Fibroblast of lung (primary cell): ENCODE measurements at regions not wholly inside any gene's neighbourhood (a gene's known extent, or its start where the extent isn't known, plus 50 kb on each side); places are given as distances from the start of the nearest gene placed in this dataset.

Experiments used
- EZH2 ChIP-seq: IDR thresholded peaks from 2 replicates; pipeline ENCODE4 v1.5.1; 2012; ENCODE audit warnings: low read length, control low read depth, mild to moderate bottlenecking; ENCODE audit errors: missing control alignments
- TF ChIP-seq, protein P1 (sequence below), 2 donors: IDR thresholded peaks in 1 of 2; conservative IDR thresholded peaks in 1 of 2; 1 replicate in 1 of 2; 2 replicates in 1 of 2; pipeline ENCODE4 v1.5.1; 2011 to 2012; ENCODE audit warnings: low read length in 2 of 2, control low read depth in 1 of 2, inconsistent platforms in 1 of 2, low read depth in 1 of 2, mild to moderate bottlenecking in 1 of 2

DNA sequence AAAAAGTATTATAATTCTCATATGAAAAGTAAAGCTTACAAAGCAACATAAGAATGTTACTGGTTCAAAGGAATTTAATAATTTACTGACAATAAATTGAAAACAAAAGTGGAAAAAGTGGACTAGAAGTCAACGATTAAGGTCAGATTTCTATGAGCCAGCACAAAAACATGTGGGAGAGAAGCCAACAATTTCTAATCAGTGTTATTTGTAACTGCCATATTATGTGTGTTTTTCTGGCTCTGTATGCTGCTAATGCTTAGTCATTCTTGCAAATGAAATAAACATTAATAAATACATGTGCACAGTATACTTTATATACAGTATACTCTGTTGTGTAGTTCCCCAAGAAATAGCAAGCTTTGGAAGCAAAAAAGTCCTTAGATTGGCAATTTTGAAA is 301.3 kb upstream of the RGPD4 start:
- no peak for TF ChIP-seq EZH2
- TF ChIP-seq, protein P1, sequence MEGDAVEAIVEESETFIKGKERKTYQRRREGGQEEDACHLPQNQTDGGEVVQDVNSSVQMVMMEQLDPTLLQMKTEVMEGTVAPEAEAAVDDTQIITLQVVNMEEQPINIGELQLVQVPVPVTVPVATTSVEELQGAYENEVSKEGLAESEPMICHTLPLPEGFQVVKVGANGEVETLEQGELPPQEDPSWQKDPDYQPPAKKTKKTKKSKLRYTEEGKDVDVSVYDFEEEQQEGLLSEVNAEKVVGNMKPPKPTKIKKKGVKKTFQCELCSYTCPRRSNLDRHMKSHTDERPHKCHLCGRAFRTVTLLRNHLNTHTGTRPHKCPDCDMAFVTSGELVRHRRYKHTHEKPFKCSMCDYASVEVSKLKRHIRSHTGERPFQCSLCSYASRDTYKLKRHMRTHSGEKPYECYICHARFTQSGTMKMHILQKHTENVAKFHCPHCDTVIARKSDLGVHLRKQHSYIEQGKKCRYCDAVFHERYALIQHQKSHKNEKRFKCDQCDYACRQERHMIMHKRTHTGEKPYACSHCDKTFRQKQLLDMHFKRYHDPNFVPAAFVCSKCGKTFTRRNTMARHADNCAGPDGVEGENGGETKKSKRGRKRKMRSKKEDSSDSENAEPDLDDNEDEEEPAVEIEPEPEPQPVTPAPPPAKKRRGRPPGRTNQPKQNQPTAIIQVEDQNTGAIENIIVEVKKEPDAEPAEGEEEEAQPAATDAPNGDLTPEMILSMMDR (conservative IDR thresholded peaks at IDR 0.05 in 1 of 2, IDR thresholded peaks at IDR 0.05 in 1 of 2; ENCODE audit: low read depth in 1 of 2, low read length in 2 of 2) = no peak
